HG03439 (cell line): ENCODE measurements at regions not wholly inside any gene's neighbourhood (a gene's known extent, or its start where the extent isn't known, plus 50 kb on each side); places are given as distances from the start of the nearest gene placed in this dataset.
"Not testable (repeated sequence)": the region's sequence is repeated elsewhere in the genome, so short reads cannot be mapped to it uniquely, and the experiment has no call there.

Experiments
- ATAC-seq: cut with Tn5 transposase; IDR thresholded peaks from one replicate; pipeline ENCODE4 v1.9.1; 2021; ENCODE audit warnings: mild to moderate bottlenecking, moderate library complexity; ENCODE audit not compliant: unreplicated experiment

DNA sequence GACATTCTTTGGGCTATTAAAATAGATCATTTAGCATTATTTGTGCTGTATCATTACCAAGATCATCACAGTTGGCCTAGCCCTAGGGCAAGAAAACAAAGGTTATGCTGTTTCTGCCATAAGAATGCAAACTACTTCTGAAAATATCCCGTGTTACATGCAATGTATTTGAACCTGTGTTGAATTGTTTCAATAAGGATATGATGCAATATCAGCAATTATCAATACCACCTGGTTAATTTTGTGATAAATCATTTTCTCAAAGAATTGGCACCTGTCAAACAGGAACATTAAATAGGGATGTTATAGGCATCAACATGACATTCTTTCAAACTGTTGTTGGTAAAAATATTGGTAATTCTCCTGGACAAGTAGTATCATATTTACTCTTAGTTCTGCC, 2002.0 kb upstream of the CDH9 start:
- no peak for ATAC-seq

DNA sequence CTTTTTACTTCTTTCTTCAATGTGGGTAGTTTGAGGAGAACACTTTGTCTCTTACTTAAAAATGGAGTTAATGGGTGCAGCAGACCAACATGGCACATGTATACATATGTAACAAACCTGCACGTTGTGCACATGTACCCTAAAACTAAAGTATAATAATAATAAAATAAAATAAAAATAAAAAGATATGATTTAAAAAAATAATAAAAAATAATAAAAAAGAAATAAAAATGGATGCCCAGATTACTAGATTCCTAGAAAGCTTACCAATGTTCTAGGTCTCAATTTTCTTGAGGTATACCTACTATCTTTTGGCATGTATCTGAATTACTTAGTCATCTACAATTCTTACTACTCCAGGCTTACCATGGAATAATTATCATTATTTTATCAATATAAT, 2001.6 kb upstream of the CDH9 start:
- ATAC-seq = no peak

GRCh38 chr5:29037716-29038115, 1999.3 kb upstream of the CDH9 start:
- no peak for ATAC-seq

GRCh38 chr5:29024052-29024451, 1985.7 kb upstream of the CDH9 start:
- no peak for ATAC-seq

DNA sequence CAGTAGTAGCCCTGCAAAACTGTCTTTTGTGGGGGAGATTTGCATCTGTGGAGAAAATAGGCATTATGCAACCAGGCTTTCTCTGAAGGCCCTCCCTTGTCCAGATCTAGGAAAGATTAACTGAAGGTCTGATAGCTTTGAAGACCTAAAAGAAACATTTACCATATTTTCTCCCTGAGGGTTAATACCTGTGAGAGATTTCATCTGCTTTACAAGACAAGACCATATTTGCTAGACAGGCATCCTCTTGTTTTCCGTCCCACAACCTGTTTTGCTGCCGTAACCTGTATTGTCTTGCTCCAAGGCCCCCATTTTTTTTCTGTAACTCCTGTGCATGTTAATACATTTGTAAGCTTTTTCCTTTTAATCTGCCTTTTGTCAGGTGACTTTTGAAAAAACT, 1985.2 kb upstream of the CDH9 start:
- ATAC-seq = no peak

DNA sequence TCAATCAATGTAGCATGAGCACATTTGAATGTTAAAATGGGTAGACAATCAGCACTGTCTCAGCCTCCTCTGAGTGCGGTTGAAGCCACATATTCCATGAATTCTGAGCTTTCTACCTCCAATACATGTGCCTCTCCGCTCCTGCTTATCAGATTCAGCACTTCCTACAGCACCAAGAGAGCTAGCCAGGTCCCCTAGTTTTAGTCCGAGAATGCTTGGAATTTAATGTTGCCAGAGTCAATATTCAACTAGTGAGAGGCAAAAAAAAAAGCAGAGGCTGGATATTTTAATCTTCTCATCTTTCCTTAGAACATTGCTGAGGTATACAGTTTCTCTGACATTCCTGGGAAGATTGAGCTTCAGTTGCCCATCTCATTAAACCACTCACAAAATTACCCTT, 1979.1 kb upstream of the CDH9 start:
- ATAC-seq = no peak

DNA sequence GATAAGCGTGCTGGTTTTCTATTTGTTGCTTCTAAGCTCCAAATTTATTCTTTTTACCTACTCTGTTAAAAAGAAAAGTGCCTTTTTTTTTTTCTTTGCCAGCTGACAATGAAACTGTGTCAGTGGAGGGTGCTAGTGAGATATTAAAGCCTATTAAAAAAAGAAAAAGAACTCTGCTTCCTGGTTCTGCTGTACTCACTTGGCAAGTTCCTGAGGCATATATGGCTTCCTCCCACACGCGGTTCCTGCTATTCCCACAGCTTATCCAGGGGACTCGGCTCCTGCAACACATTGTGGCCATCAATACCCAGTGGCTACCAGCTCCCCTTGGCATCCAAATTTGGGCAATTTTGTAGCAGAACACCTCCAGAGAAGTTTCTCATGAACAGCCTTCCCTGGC, 1977.7 kb upstream of the CDH9 start:
- no peak for ATAC-seq

- ATAC-seq = no peak
Observed at GRCh38 chr5:29015523-29015922, 1977.1 kb upstream of the CDH9 start.

- no peak for ATAC-seq
Observed at GRCh38 chr5:29005386-29005785, 1967.0 kb upstream of the CDH9 start.

DNA sequence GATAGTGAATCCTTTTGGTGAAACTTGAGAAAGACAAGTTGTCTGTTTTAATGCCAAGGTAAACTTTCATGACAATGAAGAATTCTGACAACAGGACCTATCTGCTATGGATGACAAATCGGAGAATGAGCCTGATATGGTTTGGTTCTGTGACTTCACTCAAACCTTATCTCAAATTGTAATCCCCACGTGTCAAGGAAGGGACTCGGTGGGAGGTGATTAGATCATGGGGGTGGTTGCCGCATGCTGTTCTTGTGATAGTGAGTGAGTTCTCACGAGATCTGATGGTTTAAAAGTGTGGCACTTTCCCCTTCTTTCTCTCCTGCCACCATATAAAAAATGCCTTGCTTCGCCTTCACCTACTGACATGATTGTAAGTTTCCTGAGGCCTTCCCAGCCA, 1964.1 kb upstream of the CDH9 start:
- no peak for ATAC-seq

DNA sequence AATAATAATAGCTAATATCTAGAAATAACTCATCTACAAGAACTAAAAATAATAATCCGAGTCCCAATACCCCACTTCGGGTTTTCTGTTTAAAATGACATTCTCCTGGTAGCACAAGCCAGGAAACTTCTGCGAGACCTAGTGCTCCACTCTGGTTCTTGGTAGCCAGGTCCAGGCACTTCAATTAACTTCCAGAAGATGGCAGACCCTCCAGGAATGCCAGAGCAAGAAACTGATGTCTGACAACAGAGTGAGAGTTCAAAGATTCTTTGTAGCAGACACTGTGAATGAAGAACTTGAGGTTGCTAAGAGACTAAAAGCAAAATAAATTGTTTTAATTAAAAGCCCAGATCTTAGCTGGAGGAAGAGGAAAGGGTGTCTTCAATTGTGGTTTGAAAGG, 1963.3 kb upstream of the CDH9 start:
- no peak for ATAC-seq

DNA sequence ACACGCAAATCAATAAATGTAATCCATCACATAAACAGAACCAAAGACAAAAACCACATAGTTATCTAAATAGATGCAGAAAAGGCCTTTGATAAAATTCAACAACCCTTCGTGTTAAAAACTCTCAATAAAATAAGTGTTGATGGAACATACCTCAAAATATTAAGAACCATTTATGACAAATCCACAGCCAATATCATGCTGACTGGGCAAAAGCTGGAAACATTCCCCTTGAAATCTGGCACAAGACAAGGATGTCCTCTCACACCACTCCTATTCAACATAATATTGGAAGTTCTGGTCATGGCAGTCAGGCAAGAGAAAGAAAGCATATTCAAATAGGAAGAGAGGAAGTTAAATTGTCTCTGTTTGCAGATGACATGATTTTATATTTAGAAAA, 1946.3 kb upstream of the CDH9 start:
- no peak for ATAC-seq

- ATAC-seq = no peak
Observed at GRCh38 chr5:28975508-28975907, 1937.1 kb upstream of the CDH9 start.

GRCh38 chr5:28967848-28968247, 1929.5 kb upstream of the CDH9 start:
- ATAC-seq = no peak

DNA sequence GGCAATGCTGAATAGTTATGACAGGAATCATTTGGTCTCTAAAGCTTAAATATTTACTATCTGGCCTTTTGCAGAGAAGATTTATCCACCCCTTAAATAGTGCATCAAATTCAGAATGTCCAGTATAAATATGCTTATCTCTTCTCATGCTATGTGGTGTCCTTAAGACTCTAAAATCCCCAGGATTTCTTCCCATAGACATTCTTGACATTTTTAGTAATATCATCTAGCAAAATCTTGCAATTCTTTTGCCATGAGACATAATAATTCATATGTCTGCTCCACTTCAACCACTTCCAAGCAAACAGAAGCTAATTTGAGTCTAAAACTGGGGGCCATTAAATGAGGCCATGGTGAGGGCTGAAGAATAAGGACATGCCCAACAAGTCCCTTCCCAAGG, 1923.4 kb upstream of the CDH9 start:
- no peak for ATAC-seq

DNA sequence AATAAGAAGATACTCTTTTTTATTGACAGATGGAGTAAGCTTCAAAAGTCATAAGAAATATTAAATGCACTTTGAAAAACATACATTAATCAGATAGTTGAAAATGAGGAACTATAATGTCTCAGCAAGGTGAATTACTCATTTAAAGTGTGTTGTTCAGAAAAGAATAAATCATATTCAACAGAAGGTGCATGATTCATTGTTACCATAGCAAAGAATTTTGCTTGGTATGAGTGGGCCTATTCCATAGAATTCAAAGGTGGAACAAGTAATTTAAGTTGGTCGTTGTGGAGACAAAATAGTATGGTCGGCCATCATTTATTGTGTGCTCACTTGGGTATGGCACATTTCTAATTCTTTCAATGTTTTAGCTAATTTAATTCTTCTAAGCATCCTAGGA, 1920.2 kb upstream of the CDH9 start:
- no peak for ATAC-seq

GRCh38 chr5:28957450-28957849, 1919.1 kb upstream of the CDH9 start:
- no peak for ATAC-seq

- ATAC-seq = no peak
Observed at GRCh38 chr5:28954074-28954473, 1915.7 kb upstream of the CDH9 start.

DNA sequence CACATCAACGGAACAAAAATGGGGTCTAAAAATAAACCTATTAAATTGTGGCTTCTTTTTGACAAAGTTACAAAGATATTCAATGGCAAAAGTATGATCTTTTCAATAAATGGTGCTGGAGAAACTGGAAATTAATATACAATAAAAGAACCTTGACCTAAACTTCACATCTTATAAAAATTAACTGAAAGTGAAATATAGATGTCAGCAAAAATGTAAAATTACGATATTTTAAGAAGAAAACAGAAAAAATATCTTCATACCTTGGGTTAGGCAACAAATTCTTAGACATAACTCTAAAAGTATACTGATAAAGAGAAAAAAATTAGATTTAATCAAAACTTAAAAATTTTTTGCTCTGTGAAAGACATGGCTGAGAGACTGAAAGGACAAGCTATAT, 1909.5 kb upstream of the CDH9 start:
- no peak for ATAC-seq

DNA sequence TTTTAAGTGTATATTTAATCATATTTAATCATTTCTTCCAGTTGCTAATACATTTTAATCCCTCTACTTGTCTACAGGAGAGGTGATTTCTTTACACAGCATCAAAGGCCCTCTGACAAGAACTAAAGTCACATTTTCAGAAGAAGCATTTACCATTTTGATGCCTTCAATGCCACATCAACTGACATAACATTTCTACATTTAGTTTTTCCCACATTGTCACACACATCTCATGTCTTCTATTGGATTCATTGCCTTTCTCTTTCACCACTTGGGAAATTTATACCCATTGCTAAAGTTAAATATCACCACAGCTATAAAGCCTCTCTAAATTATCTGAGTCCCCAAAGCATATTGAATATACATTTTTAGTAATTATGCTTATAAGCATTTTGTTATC, 1907.5 kb upstream of the CDH9 start:
- ATAC-seq = no peak

DNA sequence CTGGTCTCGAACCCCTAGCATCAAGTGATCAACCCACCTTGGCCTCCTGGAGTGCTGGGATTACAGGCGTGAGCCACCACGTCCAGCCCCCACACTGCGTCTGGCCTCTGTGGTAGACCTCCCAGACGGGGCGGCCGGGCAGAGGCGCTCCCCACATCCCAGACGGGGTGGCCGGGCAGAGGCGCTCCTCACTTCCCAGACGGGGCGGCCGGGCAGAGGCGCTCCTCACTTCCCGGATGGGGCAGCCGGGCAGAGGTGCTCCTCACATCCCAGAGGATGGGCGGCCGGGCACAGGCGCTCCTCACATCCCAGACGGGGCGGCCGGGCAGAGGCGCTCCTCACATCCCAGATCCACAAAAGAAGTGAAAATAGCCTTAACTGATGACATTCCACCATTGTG, 1891.0 kb upstream of the CDH9 start:
- not testable (repeated sequence) for ATAC-seq

GRCh38 chr5:28928327-28928790, 1890.0 kb upstream of the CDH9 start:
- not testable (repeated sequence) for ATAC-seq

GRCh38 chr5:28927559-28928326, 1889.4 kb upstream of the CDH9 start:
- ATAC-seq = no peak
